Endothelial cell (in vitro differentiated cells): ENCODE measurements at regions not wholly inside any gene's neighbourhood (a gene's known extent, or its start where the extent isn't known, plus 50 kb on each side); places are given as distances from the start of the nearest gene placed in this dataset.
A peak's percentile ranks its signal among the peaks of the same experiment; 100 is the strongest.
"Not testable (repeated sequence)": the region's sequence is repeated elsewhere in the genome, so short reads cannot be mapped to it uniquely, and the experiment has no call there.

Experiments
- DNase-seq: peaks from one replicate; pipeline ENCODE4 v3.0.0; 2021; ENCODE audit warnings: low spot score
- H3K27ac Mint-ChIP-seq: one replicate; pipeline ENCODE4 v1.8.0; 2021; ENCODE audit warnings: mixed read lengths, inconsistent platforms; ENCODE audit not compliant: unreplicated experiment
- H3K27me3 Mint-ChIP-seq: one replicate; pipeline ENCODE4 v1.8.0; 2021; ENCODE audit warnings: mild to moderate bottlenecking, moderate library complexity, mixed read lengths, inconsistent platforms; ENCODE audit not compliant: unreplicated experiment
- H3K36me3 Mint-ChIP-seq: one replicate; pipeline ENCODE4 v1.8.0; 2021; ENCODE audit warnings: mild to moderate bottlenecking, low read depth, mixed read lengths, inconsistent platforms; ENCODE audit not compliant: unreplicated experiment
- H3K4me1 Mint-ChIP-seq: one replicate; pipeline ENCODE4 v1.8.0; 2021; ENCODE audit warnings: mild to moderate bottlenecking, mixed read lengths, inconsistent platforms; ENCODE audit not compliant: unreplicated experiment
- H3K4me3 Mint-ChIP-seq: one replicate; pipeline ENCODE4 v1.8.0; 2021; ENCODE audit warnings: mild to moderate bottlenecking, mixed read lengths, inconsistent platforms; ENCODE audit not compliant: unreplicated experiment
- H3K9me3 Mint-ChIP-seq: one replicate; pipeline ENCODE4 v1.8.0; 2021; ENCODE audit warnings: mixed read lengths, inconsistent platforms; ENCODE audit not compliant: unreplicated experiment
- CTCF ChIP-seq: fragments of 200-600 bp; sonication (generic); IDR thresholded peaks from one replicate; pipeline ENCODE4 v1.5.0; 2021; ENCODE audit warnings: antibody characterized with exemption; ENCODE audit not compliant: unreplicated experiment

DNA sequence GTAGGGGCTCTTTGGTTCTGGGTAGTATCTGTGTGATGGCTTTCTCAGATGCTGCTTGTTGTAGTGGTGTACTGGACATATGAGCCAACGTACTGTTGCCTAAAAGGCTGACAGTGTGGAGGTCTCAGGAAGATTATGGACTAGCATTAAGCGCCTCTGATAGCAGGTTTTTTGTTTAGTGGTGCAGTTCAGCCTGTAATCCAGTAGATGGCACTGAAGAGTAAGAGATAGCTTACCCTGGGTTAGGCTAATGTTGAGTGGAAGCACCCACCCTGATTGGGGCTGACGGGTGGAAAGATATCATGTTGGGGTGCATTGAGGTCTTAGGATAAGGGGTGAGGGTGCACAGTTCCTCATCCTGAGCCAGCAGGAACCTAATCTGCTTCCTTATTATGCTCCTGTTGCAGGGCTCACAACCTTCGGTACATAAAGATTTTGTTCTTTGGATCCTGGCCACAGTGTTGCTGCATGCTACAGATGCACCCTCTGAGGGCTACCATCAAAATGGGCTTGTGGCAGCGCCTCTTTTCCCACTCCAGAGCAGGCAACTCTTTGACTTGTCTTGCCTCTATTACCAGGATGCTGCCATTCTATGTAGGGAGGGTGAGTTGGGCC lies 79.6 kb downstream of the MSTN start:
- Mint-ChIP-seq H3K27me3 (peaks cover 2% of the 10 kb centered on the region), H3K9me3 (no peaks in the 10 kb centered on the region), H3K4me1 (no peaks in the 10 kb centered on the region), H3K27ac (no peak overlapping the region), H3K4me3 (no peak overlapping the region), H3K36me3 (peaks cover 9% of the 10 kb centered on the region)
- DNase-seq, result no peak
- peak; percentile 57 for TF ChIP-seq CTCF

GRCh38 chr2:189982087-189982486 lies 80.4 kb downstream of the MSTN start:
- H3K27me3 Mint-ChIP-seq, result no peaks in the 10 kb centered on the region
- H3K4me3 Mint-ChIP-seq, result no peak overlapping the region
- H3K4me1 Mint-ChIP-seq, result no peaks in the 10 kb centered on the region
- no peak for TF ChIP-seq CTCF
- H3K9me3 Mint-ChIP-seq, result peaks cover under 1% of the 10 kb centered on the region
- no peak for DNase-seq
- peaks cover 12% of the 10 kb centered on the region for H3K36me3 Mint-ChIP-seq
- H3K27ac Mint-ChIP-seq, result no peak overlapping the region

DNA sequence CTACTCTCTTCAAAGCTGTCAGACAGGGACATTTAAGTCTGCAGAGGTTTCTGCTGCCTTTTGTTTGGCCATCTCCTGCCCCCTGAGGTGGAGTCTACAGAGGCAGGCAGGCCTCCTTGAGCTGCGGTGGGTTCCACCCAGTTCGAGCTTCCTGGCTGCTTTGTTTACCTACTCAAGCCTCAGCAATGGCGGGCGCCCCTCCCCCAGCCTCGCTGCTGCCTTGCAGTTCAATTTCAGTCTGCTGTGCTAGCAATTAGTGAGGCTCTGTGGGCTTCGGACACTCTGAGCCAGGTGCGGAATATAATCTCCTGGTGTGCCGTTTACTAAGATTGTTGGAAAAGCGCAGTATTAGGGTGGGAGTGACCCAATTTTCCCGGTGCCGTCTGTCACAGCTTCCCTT lies 86.0 kb downstream of the MSTN start:
- not testable (repeated sequence) for H3K27me3 Mint-ChIP-seq, H3K4me1 Mint-ChIP-seq, H3K36me3 Mint-ChIP-seq, H3K4me3 Mint-ChIP-seq, DNase-seq, H3K27ac Mint-ChIP-seq, H3K9me3 Mint-ChIP-seq

GRCh38 chr2:189960346-189960745 lies 102.2 kb downstream of the MSTN start:
- no peak overlapping the region for H3K27ac Mint-ChIP-seq
- no peak for DNase-seq
- H3K4me1 Mint-ChIP-seq, result no peaks in the 10 kb centered on the region
- H3K4me3 Mint-ChIP-seq, result no peak overlapping the region
- H3K36me3 Mint-ChIP-seq, result no peaks in the 10 kb centered on the region
- H3K27me3 Mint-ChIP-seq, result no peaks in the 10 kb centered on the region
- no peak for TF ChIP-seq CTCF
- H3K9me3 Mint-ChIP-seq, result no peaks in the 10 kb centered on the region

GRCh38 chr2:189959450-189959849 lies 103.1 kb downstream of the MSTN start:
- H3K4me1 Mint-ChIP-seq, result no peaks in the 10 kb centered on the region
- no peak for TF ChIP-seq CTCF

More at GRCh38 chr2:189959450-189959849, 103.1 kb downstream of the MSTN start:
- Mint-ChIP-seq H3K27ac (no peak overlapping the region), H3K27me3 (no peaks in the 10 kb centered on the region), H3K36me3 (no peaks in the 10 kb centered on the region), H3K9me3 (no peaks in the 10 kb centered on the region), H3K4me3 (no peak overlapping the region)
- no peak for DNase-seq
